Kidney capillary endothelial cell (primary cell): ENCODE measurements at regions not wholly inside any gene's neighbourhood (a gene's known extent, or its start where the extent isn't known, plus 50 kb on each side); places are given as distances from the start of the nearest gene placed in this dataset.

Source experiments
- DNase-seq: peaks from one replicate; pipeline ENCODE4 v3.0.0-alpha.2; 2018; ENCODE audit warnings: low spot score

DNA sequence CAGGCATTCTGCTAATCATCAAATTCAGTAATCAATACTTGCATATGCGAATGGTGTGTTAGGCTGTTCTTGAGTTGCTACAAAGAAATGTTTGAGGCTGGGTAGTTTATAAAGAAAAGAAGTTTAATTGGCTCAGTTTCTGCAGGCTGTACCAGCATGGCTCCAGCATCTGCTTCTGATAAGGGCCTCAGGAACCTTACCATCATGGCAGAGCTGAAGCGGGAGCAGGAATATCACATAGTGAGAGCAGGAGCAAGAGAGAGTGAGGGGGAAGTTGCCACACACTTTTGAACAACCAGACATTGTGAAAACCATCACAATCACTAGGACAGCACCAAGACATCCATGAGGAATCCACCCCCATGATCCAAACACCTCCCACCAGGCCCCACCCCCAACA lies 344.7 kb upstream of the FAM241A start:
- DNase-seq = no peak

DNA sequence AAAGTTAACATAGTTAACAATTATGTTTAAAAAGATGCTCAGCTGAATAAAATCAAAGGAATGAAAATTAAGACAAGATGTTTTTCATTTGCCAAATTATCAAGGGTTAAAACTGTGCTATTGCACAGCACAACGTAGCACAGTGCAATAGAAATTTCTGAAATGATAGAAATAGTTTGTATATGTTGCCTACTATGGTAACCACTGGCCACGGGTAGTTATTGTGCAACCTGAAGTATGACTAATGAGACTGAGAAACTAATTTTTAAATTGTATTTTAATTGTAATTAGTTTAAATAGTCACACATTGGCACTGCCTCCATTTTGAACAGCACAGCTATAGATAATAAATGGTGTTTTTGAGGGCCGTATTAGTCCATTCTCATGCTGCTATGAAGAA lies 343.1 kb upstream of the FAM241A start:
- no peak for DNase-seq

GRCh38 chr4:111806331-111806730 lies 338.9 kb upstream of the FAM241A start:
- DNase-seq = no peak

DNA sequence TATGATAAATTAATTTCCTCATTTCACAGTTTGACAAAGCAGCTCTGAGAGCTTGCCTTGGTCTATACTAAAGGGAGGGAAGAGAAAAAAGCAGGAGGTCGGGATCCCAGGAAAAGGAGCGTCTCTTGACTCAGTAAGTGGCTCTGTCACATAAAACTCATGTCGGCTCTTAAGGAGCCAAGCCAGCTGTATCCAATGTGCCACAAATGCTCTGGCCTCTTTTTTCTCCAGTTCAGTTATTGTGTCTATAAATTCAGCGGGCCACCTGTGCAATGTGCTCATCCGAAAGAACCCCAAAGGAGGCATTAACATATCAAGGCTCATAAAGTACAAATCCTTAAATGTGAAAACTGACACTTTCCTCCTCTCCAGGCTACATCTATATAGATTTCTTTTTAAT lies 337.7 kb upstream of the FAM241A start:
- no peak for DNase-seq

- DNase-seq = no peak
These were observed 337.1 kb upstream of the FAM241A start for GRCh38 chr4:111808174-111808573.

- DNase-seq = no peak
These were observed 333.6 kb upstream of the FAM241A start for GRCh38 chr4:111811661-111812060.

- DNase-seq = no peak
These were observed 333.1 kb upstream of the FAM241A start for GRCh38 chr4:111812114-111812513.

- no peak for DNase-seq
These were observed 332.5 kb upstream of the FAM241A start for GRCh38 chr4:111812760-111813159.

- no peak for DNase-seq
These were observed 331.6 kb upstream of the FAM241A start for GRCh38 chr4:111813555-111814140.

GRCh38 chr4:111814961-111815360 lies 330.3 kb upstream of the FAM241A start:
- no peak for DNase-seq

DNA sequence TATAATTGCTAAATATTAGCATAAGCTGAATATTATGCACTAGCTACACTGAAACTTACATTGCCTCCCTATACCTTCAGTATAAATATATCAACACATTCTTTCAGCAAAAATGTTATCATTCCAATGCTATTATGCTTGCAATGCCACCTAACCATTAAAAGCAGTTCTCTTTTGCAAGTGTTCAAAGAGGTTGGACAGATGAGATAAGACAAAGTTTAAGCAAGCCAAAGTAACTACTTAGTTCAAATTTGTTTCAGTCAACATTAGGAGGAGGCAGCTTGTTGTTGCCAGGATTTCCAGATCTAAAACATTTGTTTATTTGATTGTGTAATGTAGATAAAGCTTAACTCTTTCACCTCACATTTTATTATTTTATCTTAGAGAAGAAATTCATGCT lies 323.9 kb upstream of the FAM241A start:
- no peak for DNase-seq

- DNase-seq = no peak
These were observed 308.7 kb upstream of the FAM241A start for GRCh38 chr4:111836601-111837000.

GRCh38 chr4:111837761-111838160 lies 307.5 kb upstream of the FAM241A start:
- DNase-seq = no peak

DNA sequence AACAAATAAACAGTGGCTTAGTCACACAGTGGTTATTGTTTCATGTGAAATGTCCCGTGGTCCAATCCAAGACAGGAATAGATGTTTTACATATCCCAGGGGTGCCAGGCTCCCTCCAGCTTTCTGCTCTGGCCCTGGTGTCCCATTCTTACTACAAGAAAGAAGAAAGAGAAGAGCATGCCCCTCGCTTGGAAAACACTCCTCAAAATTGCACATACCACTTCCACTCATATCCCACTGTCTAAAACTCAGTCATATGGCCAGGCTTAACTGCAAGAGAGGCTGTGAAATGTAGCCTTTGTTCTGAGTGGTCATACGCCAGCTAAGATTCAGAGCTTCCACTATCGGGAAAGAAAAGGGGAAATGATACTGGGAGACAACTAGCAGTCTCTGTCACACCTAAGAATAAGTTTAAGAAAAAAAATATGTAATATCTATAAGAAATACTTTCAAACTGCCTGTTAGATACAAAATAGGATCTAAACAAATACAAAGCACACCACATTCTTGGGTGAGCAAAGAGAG lies 306.8 kb upstream of the FAM241A start:
- DNase-seq = no peak

DNA sequence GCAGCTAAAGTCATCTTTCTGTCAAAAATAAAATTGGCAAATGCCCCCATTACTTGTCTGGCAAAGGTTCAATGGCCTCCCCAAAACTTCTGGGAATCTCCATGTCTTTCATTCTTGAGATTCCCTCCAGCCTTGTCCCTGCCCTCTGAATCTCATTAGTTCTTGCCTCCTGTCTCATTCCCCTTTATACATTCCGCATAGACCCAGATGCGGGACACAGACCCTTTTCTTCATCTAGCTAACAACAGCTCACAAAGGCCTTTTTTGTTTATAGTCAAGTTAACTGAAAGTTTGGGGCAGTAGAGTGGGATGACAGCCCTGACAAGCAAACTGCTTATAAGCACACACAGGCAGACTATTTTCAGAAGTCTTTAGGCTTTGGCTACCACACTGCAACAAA lies 306.1 kb upstream of the FAM241A start:
- no peak for DNase-seq

- DNase-seq = no peak
These were observed 302.9 kb upstream of the FAM241A start for GRCh38 chr4:111842336-111842735.

DNA sequence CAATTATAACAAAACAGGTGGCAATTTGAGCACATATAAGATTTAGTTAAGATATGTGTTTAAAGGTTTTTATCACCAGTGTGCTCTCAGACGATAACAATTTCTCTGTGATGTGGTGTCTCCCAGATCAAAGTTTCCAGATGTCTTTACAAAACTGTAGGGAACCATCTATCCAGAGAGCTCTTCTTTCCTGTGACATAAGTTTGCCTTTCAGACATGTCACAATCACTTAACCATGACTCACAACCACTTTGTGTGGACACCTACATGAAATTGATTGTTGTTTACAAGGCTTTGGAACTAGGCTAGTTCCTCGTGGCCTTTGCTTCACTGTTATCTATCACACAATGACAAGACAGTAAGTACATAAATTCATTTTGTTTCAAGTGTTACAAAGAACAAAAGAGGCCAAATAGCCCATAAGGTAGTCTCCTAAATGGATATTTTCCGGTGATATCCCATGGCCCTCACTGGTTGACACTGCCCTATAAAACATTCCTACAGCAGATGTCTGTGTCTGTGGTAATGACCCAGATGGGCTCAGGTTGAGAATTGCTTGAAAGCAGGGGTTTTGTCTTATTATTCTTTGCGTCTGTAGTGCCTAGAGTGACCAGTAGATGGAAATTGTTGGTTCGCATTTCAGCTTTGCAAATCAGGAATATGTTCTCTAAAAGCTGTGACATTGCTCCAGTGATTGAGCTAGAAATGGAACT lies 297.8 kb upstream of the FAM241A start:
- no peak for DNase-seq

DNA sequence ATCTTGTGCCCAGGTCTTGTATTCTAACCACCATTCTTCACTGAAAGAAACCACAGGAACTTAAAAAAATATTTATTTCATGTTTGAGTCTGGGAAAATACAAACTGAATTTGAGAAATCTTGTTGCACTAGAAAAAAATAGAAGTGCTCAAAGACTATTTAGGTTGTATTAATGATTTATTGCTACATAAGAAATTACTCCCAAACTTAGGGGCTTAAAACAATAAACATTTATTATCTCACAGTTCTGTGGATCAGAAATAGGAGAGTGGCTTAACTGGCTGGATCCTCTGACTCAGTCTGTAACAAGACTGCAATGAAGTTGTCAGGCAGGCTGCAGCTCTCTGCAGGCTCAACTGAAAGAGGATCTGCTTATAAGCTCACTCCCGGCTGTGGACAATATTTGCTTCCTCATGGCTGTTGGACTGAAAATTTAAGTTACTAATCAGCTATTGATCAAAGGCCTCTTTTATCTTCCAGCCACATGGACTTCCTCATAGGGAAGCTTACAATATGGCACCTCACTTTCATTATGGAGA lies 295.4 kb upstream of the FAM241A start:
- DNase-seq = no peak

- peak; percentile 46 for DNase-seq
These were observed 290.7 kb upstream of the FAM241A start for GRCh38 chr4:111854494-111855087.

GRCh38 chr4:111855308-111855707 lies 289.9 kb upstream of the FAM241A start:
- DNase-seq = no peak

DNA sequence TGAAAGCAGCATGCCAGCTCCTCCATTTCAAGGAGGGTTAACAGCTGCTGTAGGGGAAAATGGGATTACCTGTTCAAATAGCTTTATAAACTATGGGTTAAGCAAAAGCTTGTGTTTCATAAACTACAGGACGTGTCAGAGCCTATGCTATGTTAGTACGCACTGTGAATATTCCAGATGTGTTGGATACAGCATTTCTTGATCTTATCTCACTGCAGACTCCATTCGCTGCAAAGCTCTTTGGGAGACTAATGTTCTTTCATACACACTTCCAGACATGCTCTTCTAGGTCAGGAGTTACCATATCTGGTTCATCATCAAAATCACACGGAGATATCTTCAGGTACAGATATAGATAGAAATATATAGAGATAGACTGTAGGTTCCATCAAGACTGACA lies 281.2 kb upstream of the FAM241A start:
- DNase-seq = no peak

DNA sequence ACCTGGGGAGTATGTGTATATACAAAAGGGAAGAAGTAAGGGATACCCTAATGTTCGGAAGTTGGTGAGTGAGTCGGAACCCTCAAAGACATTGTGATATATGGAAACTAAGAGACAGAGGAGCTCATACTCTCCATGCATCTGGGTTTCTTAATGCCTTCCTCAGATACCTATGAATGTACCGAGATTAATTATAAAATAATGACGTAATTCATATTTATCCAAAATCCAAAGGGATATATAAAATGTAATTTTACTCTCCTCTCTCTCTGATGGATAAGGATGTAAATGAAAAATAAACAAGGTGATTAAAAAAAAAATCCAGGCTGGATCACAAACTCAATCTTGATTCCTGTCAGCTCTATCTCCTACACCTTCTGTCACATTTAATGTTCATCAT lies 275.9 kb upstream of the FAM241A start:
- no peak for DNase-seq

- DNase-seq = no peak
These were observed 273.5 kb upstream of the FAM241A start for GRCh38 chr4:111871802-111872201.
